ENCODE measurements at regions not wholly inside any gene's neighbourhood (a gene's known extent, or its start where the extent isn't known, plus 50 kb on each side); places are given as distances from the start of the nearest gene placed in this dataset.

DNA sequence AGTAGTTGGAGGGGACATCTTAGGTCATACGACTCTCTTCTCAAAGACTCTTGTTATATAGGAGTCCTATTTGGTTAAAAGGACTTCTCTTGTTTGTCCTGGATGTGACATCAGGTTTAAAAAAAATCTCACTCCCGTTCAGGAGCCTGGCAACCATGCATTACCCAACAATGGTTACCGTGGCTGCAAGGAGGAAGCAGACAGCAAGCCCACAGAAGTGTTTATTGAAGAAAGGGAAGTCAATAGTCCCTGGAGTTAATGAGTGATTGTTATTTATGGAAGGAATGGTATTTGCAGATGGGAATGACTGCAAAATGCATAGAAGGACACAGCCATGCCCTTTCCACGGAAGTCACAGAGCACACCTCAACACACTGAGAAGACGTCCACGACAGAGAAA is 75.9 kb upstream of the ENPP6 start:
- Mint-ChIP-seq H3K27ac (no peak overlapping the region), H3K4me3 (no peak overlapping the region), H3K36me3 (ENCODE audit: low read depth) (no peaks in the 10 kb centered on the region), H3K9me3 (no peaks in the 10 kb centered on the region), H3K4me1 (peaks cover 7% of the 10 kb centered on the region), H3K27me3 (ENCODE audit: low read depth) (no peaks in the 10 kb centered on the region)
- no peak for TF ChIP-seq CTCF (IDR thresholded peaks at IDR 0.05; ENCODE audit: unreplicated experiment in 3 of 3)

GRCh38 chr4:184292877-184293276 is 75.2 kb upstream of the ENPP6 start:
- TF ChIP-seq CTCF (IDR thresholded peaks at IDR 0.05; ENCODE audit: unreplicated experiment in 3 of 3), result no peak
- no peak overlapping the region for H3K4me3 Mint-ChIP-seq
- H3K27me3 Mint-ChIP-seq (ENCODE audit: low read depth), result no peaks in the 10 kb centered on the region
- H3K27ac Mint-ChIP-seq, result no peak overlapping the region
- H3K9me3 Mint-ChIP-seq, result no peaks in the 10 kb centered on the region
- H3K36me3 Mint-ChIP-seq (ENCODE audit: low read depth), result no peaks in the 10 kb centered on the region
- H3K4me1 Mint-ChIP-seq, result peaks cover 14% of the 10 kb centered on the region

GRCh38 chr4:184292465-184292867 is 74.8 kb upstream of the ENPP6 start:
- TF ChIP-seq CTCF (IDR thresholded peaks at IDR 0.05; ENCODE audit: unreplicated experiment in 3 of 3), result no peak
- H3K27me3 Mint-ChIP-seq (ENCODE audit: low read depth), result no peaks in the 10 kb centered on the region

DNA sequence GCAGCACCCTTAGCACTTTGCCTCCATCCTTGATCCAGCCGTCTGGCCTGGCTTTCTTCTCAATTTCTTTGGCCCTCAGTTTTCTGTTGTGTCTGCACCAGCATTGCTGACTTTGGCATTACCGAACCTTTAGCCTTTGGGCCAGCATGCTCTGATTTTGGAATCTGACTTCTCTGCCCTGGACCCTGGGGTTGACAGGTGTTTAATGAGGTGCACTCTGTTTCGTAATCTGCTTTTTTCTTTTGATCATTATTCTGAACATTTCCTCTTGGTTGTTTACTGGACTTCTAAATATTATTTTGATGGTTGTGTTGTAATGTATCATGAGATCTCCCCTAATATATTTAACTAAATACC is 71.5 kb upstream of the ENPP6 start:
- H3K36me3 Mint-ChIP-seq (ENCODE audit: low read depth), result no peaks in the 10 kb centered on the region
- H3K4me3 Mint-ChIP-seq, result no peak overlapping the region
- no peaks in the 10 kb centered on the region for H3K9me3 Mint-ChIP-seq
- peaks cover 6% of the 10 kb centered on the region for H3K27me3 Mint-ChIP-seq (ENCODE audit: low read depth)
- no peak for TF ChIP-seq CTCF (IDR thresholded peaks at IDR 0.05; ENCODE audit: unreplicated experiment in 3 of 3)
- peaks cover 19% of the 10 kb centered on the region for H3K4me1 Mint-ChIP-seq
- H3K27ac Mint-ChIP-seq, result peak overlapping the region in 1 of 3 experiments; percentile 24

More at GRCh38 chr4:184292465-184292867, 74.8 kb upstream of the ENPP6 start:
- no peak overlapping the region for H3K4me3 Mint-ChIP-seq
- H3K27ac Mint-ChIP-seq, result no peak overlapping the region
- no peaks in the 10 kb centered on the region for H3K36me3 Mint-ChIP-seq (ENCODE audit: low read depth)
- H3K4me1 Mint-ChIP-seq, result peaks cover 18% of the 10 kb centered on the region
- H3K9me3 Mint-ChIP-seq, result no peaks in the 10 kb centered on the region

GRCh38 chr4:184288451-184289178 is 70.9 kb upstream of the ENPP6 start:
- Mint-ChIP-seq H3K36me3 (ENCODE audit: low read depth) (no peaks in the 10 kb centered on the region), H3K27me3 (ENCODE audit: low read depth) (peaks cover 6% of the 10 kb centered on the region), H3K9me3 (no peaks in the 10 kb centered on the region), H3K27ac (peak overlapping the region; percentile 49 to 81 (median 67)), H3K4me3 (no peak overlapping the region), H3K4me1 (peaks cover 19% of the 10 kb centered on the region)
- TF ChIP-seq CTCF (IDR thresholded peaks at IDR 0.05; ENCODE audit: unreplicated experiment in 3 of 3), result no peak

GRCh38 chr4:184287697-184288255 is 70.1 kb upstream of the ENPP6 start:
- H3K27me3 Mint-ChIP-seq (ENCODE audit: low read depth), result peaks cover 6% of the 10 kb centered on the region
- no peaks in the 10 kb centered on the region for H3K36me3 Mint-ChIP-seq (ENCODE audit: low read depth)
- H3K4me3 Mint-ChIP-seq, result no peak overlapping the region
- H3K4me1 Mint-ChIP-seq, result peaks cover 19% of the 10 kb centered on the region
- H3K27ac Mint-ChIP-seq, result peak overlapping the region; percentile 57 to 81 (median 67)
- no peaks in the 10 kb centered on the region for H3K9me3 Mint-ChIP-seq
- TF ChIP-seq CTCF (IDR thresholded peaks at IDR 0.05; ENCODE audit: unreplicated experiment in 3 of 3), result peak; percentile 37 to 51 (median 42)
